ENCODE measurements at regions not wholly inside any gene's neighbourhood (a gene's known extent, or its start where the extent isn't known, plus 50 kb on each side); places are given as distances from the start of the nearest gene placed in this dataset.
A peak's percentile ranks its signal among the peaks of the same experiment; 100 is the strongest.

DNA sequence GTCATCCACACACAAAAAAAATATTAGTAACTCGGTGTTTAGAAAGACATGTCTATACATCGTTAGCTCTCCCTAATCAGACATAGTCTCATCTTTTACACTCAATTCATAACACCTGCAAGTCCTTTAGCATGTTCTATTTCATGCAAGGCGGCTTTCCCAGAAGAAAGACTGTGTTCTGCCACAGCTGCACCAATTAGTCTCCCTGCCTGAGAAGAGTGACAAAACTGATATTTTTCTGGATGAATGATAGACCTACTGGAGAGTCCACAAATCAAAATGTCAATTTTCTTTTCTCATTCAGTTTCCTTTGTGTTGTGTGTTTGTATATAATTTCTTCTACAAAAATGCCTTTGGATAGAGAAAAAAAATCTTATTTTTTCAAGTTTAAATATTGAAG is 435.8 kb upstream of the EPHA3 start (continued):
- TF ChIP-seq REST (IDR thresholded peaks at IDR 0.05; ENCODE audit: unreplicated experiment) (no peak), NANOG (IDR thresholded peaks at IDR 0.05; ENCODE audit: borderline replicate concordance) (no peak), POLR2AphosphoS5 (IDR thresholded peaks at IDR 0.05; ENCODE audit: low read depth) (no peak), ZNF114 (CRISPR knock-in tag; IDR thresholded peaks at IDR 0.05) (no peak), STAT1 (IDR thresholded peaks at IDR 0.05; ENCODE audit: unreplicated experiment) (no peak)
- TF ChIP-seq, protein P1, sequence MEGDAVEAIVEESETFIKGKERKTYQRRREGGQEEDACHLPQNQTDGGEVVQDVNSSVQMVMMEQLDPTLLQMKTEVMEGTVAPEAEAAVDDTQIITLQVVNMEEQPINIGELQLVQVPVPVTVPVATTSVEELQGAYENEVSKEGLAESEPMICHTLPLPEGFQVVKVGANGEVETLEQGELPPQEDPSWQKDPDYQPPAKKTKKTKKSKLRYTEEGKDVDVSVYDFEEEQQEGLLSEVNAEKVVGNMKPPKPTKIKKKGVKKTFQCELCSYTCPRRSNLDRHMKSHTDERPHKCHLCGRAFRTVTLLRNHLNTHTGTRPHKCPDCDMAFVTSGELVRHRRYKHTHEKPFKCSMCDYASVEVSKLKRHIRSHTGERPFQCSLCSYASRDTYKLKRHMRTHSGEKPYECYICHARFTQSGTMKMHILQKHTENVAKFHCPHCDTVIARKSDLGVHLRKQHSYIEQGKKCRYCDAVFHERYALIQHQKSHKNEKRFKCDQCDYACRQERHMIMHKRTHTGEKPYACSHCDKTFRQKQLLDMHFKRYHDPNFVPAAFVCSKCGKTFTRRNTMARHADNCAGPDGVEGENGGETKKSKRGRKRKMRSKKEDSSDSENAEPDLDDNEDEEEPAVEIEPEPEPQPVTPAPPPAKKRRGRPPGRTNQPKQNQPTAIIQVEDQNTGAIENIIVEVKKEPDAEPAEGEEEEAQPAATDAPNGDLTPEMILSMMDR (conservative IDR thresholded peaks at IDR 0.05; ENCODE audit: low read depth in 2 of 2), result no peak

- H3K4me3 Mint-ChIP-seq, result no peak overlapping the region
- no peaks in the 10 kb centered on the region for H3K36me3 Mint-ChIP-seq (ENCODE audit: low read depth)
- peaks cover 4% of the 10 kb centered on the region for H3K9me2 ChIP-seq (ENCODE audit: insufficient read depth)
- H4K20me1 ChIP-seq (replicated peaks; ENCODE audit: insufficient read depth), result no peaks in the 10 kb centered on the region
- no peak overlapping the region for H3K4me2 ChIP-seq
- no peaks in the 10 kb centered on the region for H3K27me3 ChIP-seq (ENCODE audit: insufficient read depth)
- H2AFZ ChIP-seq, result no peak overlapping the region
- H3K79me2 ChIP-seq (replicated peaks; ENCODE audit: insufficient read depth), result no peaks in the 10 kb centered on the region
- H3K36me3 ChIP-seq (ENCODE audit: insufficient read depth), result no peaks in the 10 kb centered on the region
- H3K27ac ChIP-seq (ENCODE audit: low read depth), result no peak overlapping the region
- H3F3A ChIP-seq (replicated peaks; ENCODE audit: low read depth), result no peaks in the 10 kb centered on the region
- no peaks in the 10 kb centered on the region for H3K27me3 Mint-ChIP-seq (ENCODE audit: insufficient read depth, low read depth, poor library complexity)
- no peak for TF ChIP-seq POLR2AphosphoS5 (IDR thresholded peaks at IDR 0.05; ENCODE audit: low read depth)
- no peak for DNase-seq (ENCODE audit: low spot score)
- H3K4me1 ChIP-seq (ENCODE audit: insufficient read depth), result no peaks in the 10 kb centered on the region
- H3K4me3 ChIP-seq, result no peak overlapping the region
- H3K27ac Mint-ChIP-seq, result no peak overlapping the region
- ATAC-seq, result no peak
- no peaks in the 10 kb centered on the region for H3K9me3 Mint-ChIP-seq
- H3K4me1 Mint-ChIP-seq, result peaks cover 13% of the 10 kb centered on the region; the same call in 2 of the 3 replicates
Measured at GRCh38 chr3:88677298-88677697, 430.1 kb upstream of the EPHA3 start.

- DNase-seq (ENCODE audit: low spot score) (peak; percentile 53), ATAC-seq (peak; percentile 63)
- Histone ChIP-seq H2AFZ (no peak overlapping the region), H3F3A (replicated peaks; ENCODE audit: low read depth) (no peaks in the 10 kb centered on the region), H3K27ac (ENCODE audit: low read depth) (no peak overlapping the region), H3K4me3 (no peak overlapping the region), H3K4me1 (ENCODE audit: insufficient read depth) (no peaks in the 10 kb centered on the region), H3K27me3 (ENCODE audit: insufficient read depth) (no peaks in the 10 kb centered on the region), H3K36me3 (ENCODE audit: insufficient read depth) (no peaks in the 10 kb centered on the region), H3K9me2 (ENCODE audit: insufficient read depth) (peaks cover 4% of the 10 kb centered on the region), H3K4me2 (no peak overlapping the region), H4K20me1 (replicated peaks; ENCODE audit: insufficient read depth) (no peaks in the 10 kb centered on the region), H3K79me2 (replicated peaks; ENCODE audit: insufficient read depth) (no peaks in the 10 kb centered on the region)
- Mint-ChIP-seq H3K4me3 (no peak overlapping the region), H3K9me3 (no peaks in the 10 kb centered on the region), H3K4me1 (peaks cover 7% of the 10 kb centered on the region; the same call in 2 of the 3 replicates), H3K36me3 (ENCODE audit: low read depth) (no peaks in the 10 kb centered on the region), H3K27me3 (ENCODE audit: insufficient read depth, low read depth, poor library complexity) (no peaks in the 10 kb centered on the region), H3K27ac (no peak overlapping the region)
- no peak for TF ChIP-seq REST (IDR thresholded peaks at IDR 0.05; ENCODE audit: unreplicated experiment)
Measured at GRCh38 chr3:88678747-88679146, 428.7 kb upstream of the EPHA3 start.

All from GM23338 (cell line).